Endothelial cell of umbilical vein (primary cell): ENCODE measurements at regions not wholly inside any gene's neighbourhood (a gene's known extent, or its start where the extent isn't known, plus 50 kb on each side); places are given as distances from the start of the nearest gene placed in this dataset.

Experiments used
- BruUV-seq: library from RNA; stranded (reverse); fragments of 400-500 nt; replicated peaks from 2 replicates; lab custom pipeline; 2021; lab: Mats Ljungman, UMichigan
- CTCF ChIA-PET: fragments of 300-600, 350-600 bp; sonication (Branson Sonifier 250); formaldehyde crosslinking; loops from one replicate; lab custom pipeline; 2021; ENCODE audit warnings: antibody characterized with exemption, inconsistent platforms; lab: Charles Lee
- POLR2A ChIA-PET: fragments of 300-600, 350-600 bp; sonication (Branson Sonifier 250); formaldehyde crosslinking; loops from one replicate; lab custom pipeline; 2021; ENCODE audit warnings: antibody characterized with exemption, inconsistent platforms; lab: Charles Lee
- DNase-seq: peaks from one replicate; pipeline ENCODE4 v3.0.0-alpha.2; 2011; ENCODE audit warnings: low read depth, low spot score
- FAIRE-seq: peaks from 2 replicates; lab custom pipeline; 2011; peaks lifted over from hg19 to GRCh38; lab: Jason Lieb, UNC
- H2AFZ ChIP-seq: 2 replicates; pipeline ENCODE4 v1.6.0; 2012; ENCODE audit warnings: low read depth, low read length, control low read depth, inconsistent platforms
- H3K27ac ChIP-seq: 2 replicates; pipeline ENCODE4 v1.5.1; 2011; ENCODE audit warnings: low read depth, mild to moderate bottlenecking, control low read depth, low read length, moderate library complexity; ENCODE audit not compliant: insufficient read depth
- H3K27me3 ChIP-seq, 2 experiments: 2 replicates each; pipeline versions ENCODE4 v1.6.0 to v1.6.1; 2011; ENCODE audit warnings: low read length in 2 of 2, mixed read lengths in 1 of 2; ENCODE audit not compliant: control insufficient read depth in 2 of 2, insufficient read depth in 2 of 2
- H3K36me3 ChIP-seq, 2 experiments: 2 replicates in 1 of 2; 3 replicates in 1 of 2; pipeline ENCODE4 v1.5.1; 2011; ENCODE audit warnings: low read length in 2 of 2, mild to moderate bottlenecking in 1 of 2, moderate library complexity in 1 of 2; ENCODE audit not compliant: control insufficient read depth in 2 of 2, insufficient read depth in 2 of 2; ENCODE audit errors: extremely low read depth in 1 of 2
- H3K4me1 ChIP-seq: 3 replicates; pipeline ENCODE4 v1.5.1; 2011; ENCODE audit warnings: mild to moderate bottlenecking, low read length; ENCODE audit not compliant: control insufficient read depth, insufficient read depth; ENCODE audit errors: extremely low read depth
- H3K4me2 ChIP-seq: 2 replicates; pipeline ENCODE4 v1.6.1; 2011; ENCODE audit warnings: low read length, control low read depth, mixed read lengths; ENCODE audit not compliant: insufficient read depth
- H3K4me3 ChIP-seq, 3 experiments: fragments of 200-600 bp in 1 of 3; sonication (generic), shearing (Covaris generic) in 1 of 3; replicated peaks in 1 of 3; 2 replicates each; pipeline ENCODE4 v1.5.1; 2011 to 2016; ENCODE audit warnings: control low read depth in 3 of 3, low read length in 3 of 3, mild to moderate bottlenecking in 2 of 3, inconsistent platforms in 1 of 3, low read depth in 1 of 3, moderate library complexity in 1 of 3; ENCODE audit not compliant: insufficient read depth in 1 of 3
- H3K79me2 ChIP-seq: 2 replicates; pipeline ENCODE4 v1.6.0; 2012; ENCODE audit warnings: low read length, inconsistent platforms; ENCODE audit not compliant: control insufficient read depth, insufficient read depth
- H3K9ac ChIP-seq: replicated peaks from 2 replicates; pipeline ENCODE3; 2011; ENCODE audit warnings: low read length, control low read depth; ENCODE audit not compliant: insufficient read depth; ENCODE audit errors: extremely low read depth
- H3K9me1 ChIP-seq: replicated peaks from 3 replicates; pipeline ENCODE4 v1.6.0; 2011; ENCODE audit warnings: mild to moderate bottlenecking, low read length; ENCODE audit not compliant: control insufficient read depth, insufficient read depth; ENCODE audit errors: extremely low read depth
- H3K9me3 ChIP-seq: replicated peaks from 2 replicates; pipeline ENCODE4 v1.5.1; 2012; ENCODE audit warnings: low read length, inconsistent platforms; ENCODE audit not compliant: control insufficient read depth, insufficient read depth
- H4K20me1 ChIP-seq: replicated peaks from 2 replicates; pipeline ENCODE3; 2011; ENCODE audit warnings: mild to moderate bottlenecking, low read length; ENCODE audit not compliant: control insufficient read depth, insufficient read depth; ENCODE audit errors: extremely low read depth
- CTCF ChIP-seq, 2 donors: IDR thresholded peaks; 1 replicate in 1 of 2; 2 replicates in 1 of 2; pipeline ENCODE4 v1.5.1; 2011; ENCODE audit warnings: low read length in 2 of 2, mild to moderate bottlenecking in 2 of 2, moderate library complexity in 2 of 2, control low read depth in 1 of 2, inconsistent platforms in 1 of 2, low read depth in 1 of 2; ENCODE audit not compliant: insufficient read depth in 1 of 2; ENCODE audit errors: extremely low read depth in 1 of 2
- EZH2 ChIP-seq: IDR thresholded peaks from 2 replicates; pipeline ENCODE4 v1.6.1; 2012; ENCODE audit warnings: borderline replicate concordance, low read depth, mild to moderate bottlenecking, moderate library complexity, low read length, inconsistent platforms; ENCODE audit not compliant: severe bottlenecking
- FOS ChIP-seq: IDR thresholded peaks from 2 replicates; pipeline ENCODE4 v1.6.1; 2011; ENCODE audit warnings: mild to moderate bottlenecking, low read length, moderate library complexity, borderline replicate concordance; ENCODE audit not compliant: insufficient read depth
- GATA2 ChIP-seq: IDR thresholded peaks from 2 replicates; pipeline ENCODE4 v1.7.0; 2011; ENCODE audit warnings: low read depth, mild to moderate bottlenecking, moderate library complexity, mixed read lengths, low read length; ENCODE audit not compliant: insufficient read length, insufficient read depth
- JUN ChIP-seq: IDR thresholded peaks from 2 replicates; pipeline ENCODE4 v1.6.1; 2011; ENCODE audit warnings: borderline replicate concordance, low read depth; ENCODE audit not compliant: insufficient read length, insufficient read depth
- MAX ChIP-seq: IDR thresholded peaks from 2 replicates; pipeline ENCODE4 v1.6.1; 2011; ENCODE audit not compliant: insufficient read depth, insufficient read length
- MYC ChIP-seq: IDR thresholded peaks from one replicate; pipeline ENCODE4 v1.6.1; 2011; ENCODE audit warnings: mild to moderate bottlenecking, low read depth, low read length
- POLR2A ChIP-seq: IDR thresholded peaks from 2 replicates; pipeline ENCODE4 v1.6.1; 2012; ENCODE audit warnings: low read depth, mild to moderate bottlenecking, control low read depth, low read length
- POLR2AphosphoS5 ChIP-seq: IDR thresholded peaks from 2 replicates; pipeline ENCODE4 v1.6.1; 2012; ENCODE audit warnings: low read depth, mild to moderate bottlenecking, control low read depth, low read length, moderate library complexity; ENCODE audit not compliant: insufficient read depth
- dilution Hi-C: fragments of 300-500 bp; cut with MboI; formaldehyde crosslinking; loops from one replicate; pipeline ENCODE4 v1.15.0; 2019; ENCODE audit warnings: low sequenced_read_pairs; ENCODE audit not compliant: extremely low pct_ligation_motif_present
- intact Hi-C: fragments of 100-400 bp; cut with micrococcal nuclease; formaldehyde crosslinking; loops from one replicate; pipeline ENCODE4 v1.10.0; 2022

DNA sequence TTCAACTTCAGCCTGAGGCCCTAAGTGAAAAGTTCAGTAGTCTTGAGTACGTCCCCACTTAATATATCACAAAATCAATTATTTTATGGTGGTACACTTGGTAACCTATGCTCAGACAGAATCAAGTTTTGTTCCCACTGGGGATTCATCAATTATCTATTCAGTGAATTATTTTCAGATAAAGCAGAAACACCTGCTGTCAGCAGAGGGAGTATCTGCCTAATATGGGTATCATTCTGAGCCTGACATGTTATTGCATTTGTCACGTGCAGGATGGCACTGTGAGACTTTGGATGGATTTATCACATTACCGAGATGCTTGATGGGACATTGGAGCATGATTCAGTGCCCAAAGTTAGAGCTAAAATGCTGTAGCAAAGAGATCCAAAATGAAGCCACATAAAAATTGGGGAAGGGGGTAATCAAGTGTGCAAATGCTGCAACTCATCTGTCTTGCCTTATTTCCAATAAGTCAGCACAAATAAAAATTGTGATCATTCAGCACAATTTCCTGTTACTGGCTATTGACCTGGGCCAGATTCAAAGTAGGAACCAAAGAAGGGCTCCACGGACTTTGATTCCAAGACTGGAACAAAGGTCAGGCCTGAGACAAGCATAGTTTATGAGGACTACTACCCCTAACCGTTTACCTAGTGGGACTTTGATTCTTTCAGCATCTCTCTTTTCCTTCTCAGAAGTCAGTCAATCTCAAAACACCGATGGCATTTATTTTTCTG is 657.6 kb downstream of the LMO4 start:
- CTCF ChIA-PET, result interaction anchor here (0.9 to 2.3 kb wide), 6 partner anchors 10 to 194 kb away, joined by 3 to 7 read pairs (median 5); no protein-coding TSS in a partner anchor
- intact Hi-C loops (no loop called here), dilution Hi-C loops (no loop called here)
- Histone ChIP-seq H3K9ac (no peak overlapping the region), H3K79me2 (no peaks in the 10 kb centered on the region), H3K4me1 (peaks cover 29% of the 10 kb centered on the region), H3K27ac (no peak overlapping the region), H3K4me3 (no peak overlapping the region), H3K9me1 (no peaks in the 10 kb centered on the region), H3K36me3 (no peaks in the 10 kb centered on the region), H3K27me3 (no peaks in the 10 kb centered on the region), H3K4me2 (peak overlapping the region; percentile 47), H2AFZ (peak overlapping the region; percentile 65), H3K9me3 (no peaks in the 10 kb centered on the region), H4K20me1 (no peaks in the 10 kb centered on the region)
- POLR2A ChIA-PET, result no interaction called here
- no TSS peak for BruUV-seq
- no peak for TF ChIP-seq GATA2
- no peak for TF ChIP-seq MAX
- no peak for TF ChIP-seq POLR2A
- no peak for TF ChIP-seq CTCF (IDR thresholded peaks at IDR 0.05; ENCODE audit: extremely low read depth in 1 of 2, insufficient read depth in 1 of 2, low read depth in 1 of 2, low read length in 2 of 2)
- TF ChIP-seq FOS, result no peak
- TF ChIP-seq JUN, result no peak
- TF ChIP-seq EZH2, result no peak
- TF ChIP-seq MYC, result no peak
- no peak for TF ChIP-seq POLR2AphosphoS5
- DNase-seq (no peak), FAIRE-seq (no peak)
